Stomach (tissue), 4 donors: ENCODE measurements at regions not wholly inside any gene's neighbourhood (a gene's known extent, or its start where the extent isn't known, plus 50 kb on each side); places are given as distances from the start of the nearest gene placed in this dataset.

Experiments
- POLR2A ChIP-seq, 4 donors: fragments of 450-650 bp; IDR thresholded peaks; one replicate each; pipeline ENCODE4 v1.6.1; 2016; ENCODE audit warnings: antibody characterized with exemption in 4 of 4, control low read depth in 2 of 4, mild to moderate bottlenecking in 1 of 4, moderate library complexity in 1 of 4
- POLR2AphosphoS5 ChIP-seq, 3 donors: sonication (generic); formaldehyde crosslinking; IDR thresholded peaks; one replicate each; pipeline ENCODE4 v1.6.1; 2016; ENCODE audit warnings: antibody characterized with exemption in 3 of 3
- TF ChIP-seq, protein P1 (sequence below), 7 experiments: fragments of 450-650 bp in 4 of 7; fragments of 200-600 bp in 3 of 7; sonication (generic) in 3 of 7; IDR thresholded peaks; one replicate each; pipeline ENCODE4 v1.5.1; 2016 to 2019; ENCODE audit warnings: antibody characterized with exemption in 7 of 7, control low read depth in 2 of 7, mild to moderate bottlenecking in 1 of 7

GRCh38 chr6:92582211-92582610 is 837.1 kb downstream of the EPHA7 start:
- TF ChIP-seq, protein P1, sequence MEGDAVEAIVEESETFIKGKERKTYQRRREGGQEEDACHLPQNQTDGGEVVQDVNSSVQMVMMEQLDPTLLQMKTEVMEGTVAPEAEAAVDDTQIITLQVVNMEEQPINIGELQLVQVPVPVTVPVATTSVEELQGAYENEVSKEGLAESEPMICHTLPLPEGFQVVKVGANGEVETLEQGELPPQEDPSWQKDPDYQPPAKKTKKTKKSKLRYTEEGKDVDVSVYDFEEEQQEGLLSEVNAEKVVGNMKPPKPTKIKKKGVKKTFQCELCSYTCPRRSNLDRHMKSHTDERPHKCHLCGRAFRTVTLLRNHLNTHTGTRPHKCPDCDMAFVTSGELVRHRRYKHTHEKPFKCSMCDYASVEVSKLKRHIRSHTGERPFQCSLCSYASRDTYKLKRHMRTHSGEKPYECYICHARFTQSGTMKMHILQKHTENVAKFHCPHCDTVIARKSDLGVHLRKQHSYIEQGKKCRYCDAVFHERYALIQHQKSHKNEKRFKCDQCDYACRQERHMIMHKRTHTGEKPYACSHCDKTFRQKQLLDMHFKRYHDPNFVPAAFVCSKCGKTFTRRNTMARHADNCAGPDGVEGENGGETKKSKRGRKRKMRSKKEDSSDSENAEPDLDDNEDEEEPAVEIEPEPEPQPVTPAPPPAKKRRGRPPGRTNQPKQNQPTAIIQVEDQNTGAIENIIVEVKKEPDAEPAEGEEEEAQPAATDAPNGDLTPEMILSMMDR (IDR thresholded peaks at IDR 0.05): no peak
- no peak for TF ChIP-seq POLR2A (IDR thresholded peaks at IDR 0.05)
- no peak for TF ChIP-seq POLR2AphosphoS5 (IDR thresholded peaks at IDR 0.05)
